Stimulated activated CD4-positive, alpha-beta T cell treated with anti-CD3 and anti-CD28 coated beads, Interleukin-4, amount 100 ng/mL, for 24 hours (primary cell): ENCODE measurements at regions not wholly inside any gene's neighbourhood (a gene's known extent, or its start where the extent isn't known, plus 50 kb on each side); places are given as distances from the start of the nearest gene placed in this dataset.
"Not testable (repeated sequence)": the region's sequence is repeated elsewhere in the genome, so short reads cannot be mapped to it uniquely, and the experiment has no call there.

ENCODE experiments used
- DNase-seq: peaks from one replicate; pipeline ENCODE4 v3.0.0-alpha.2; 2020

GRCh38 chr10:42883993-42884983 lies 101.7 kb downstream of the BMS1 start:
- no peak for DNase-seq

GRCh38 chr10:42885491-42886270 lies 103.1 kb downstream of the BMS1 start:
- DNase-seq: no peak

- DNase-seq: no peak
Measured at GRCh38 chr10:42887734-42888503, 105.3 kb downstream of the BMS1 start.

GRCh38 chr10:42888504-42889095 lies 106.0 kb downstream of the BMS1 start:
- DNase-seq: no peak

- DNase-seq: no peak
Measured at GRCh38 chr10:42896735-42897134, 114.1 kb downstream of the BMS1 start.

- no peak for DNase-seq
Measured at GRCh38 chr10:42898037-42898960, 115.7 kb downstream of the BMS1 start.

GRCh38 chr10:42899036-42899435 lies 116.4 kb downstream of the BMS1 start:
- DNase-seq: no peak

- not testable (repeated sequence) for DNase-seq
Measured at GRCh38 chr10:42900346-42900745, 117.8 kb downstream of the BMS1 start.

- no peak for DNase-seq
Measured at GRCh38 chr10:42911359-42911758, 128.8 kb downstream of the BMS1 start.

GRCh38 chr10:42916974-42917373 lies 134.4 kb downstream of the BMS1 start:
- no peak for DNase-seq

GRCh38 chr10:42917821-42918220 lies 135.2 kb downstream of the BMS1 start:
- DNase-seq: no peak

GRCh38 chr10:42921951-42922350 lies 139.4 kb downstream of the BMS1 start:
- no peak for DNase-seq

GRCh38 chr10:42924484-42924883 lies 141.9 kb downstream of the BMS1 start:
- DNase-seq: no peak

GRCh38 chr10:42926843-42927242 lies 144.2 kb downstream of the BMS1 start:
- DNase-seq: no peak

GRCh38 chr10:42928064-42928463 lies 145.5 kb downstream of the BMS1 start:
- no peak for DNase-seq

GRCh38 chr10:42929236-42929635 lies 146.6 kb downstream of the BMS1 start:
- no peak for DNase-seq

- no peak for DNase-seq
Measured at GRCh38 chr10:42929993-42930392, 146.9 kb upstream of the RET start.

GRCh38 chr10:42930516-42931192 lies 146.2 kb upstream of the RET start:
- no peak for DNase-seq

GRCh38 chr10:42932116-42932515 lies 144.8 kb upstream of the RET start:
- no peak for DNase-seq

GRCh38 chr10:42932735-42933447 lies 144.0 kb upstream of the RET start:
- peak; percentile 49 for DNase-seq
